RPMI7951 (cell line): ENCODE measurements at regions not wholly inside any gene's neighbourhood (a gene's known extent, or its start where the extent isn't known, plus 50 kb on each side); places are given as distances from the start of the nearest gene placed in this dataset.

Source experiments
- DNase-seq: peaks from one replicate; pipeline ENCODE4 v3.0.0-alpha.2; 2012; ENCODE audit warnings: low read depth

DNA sequence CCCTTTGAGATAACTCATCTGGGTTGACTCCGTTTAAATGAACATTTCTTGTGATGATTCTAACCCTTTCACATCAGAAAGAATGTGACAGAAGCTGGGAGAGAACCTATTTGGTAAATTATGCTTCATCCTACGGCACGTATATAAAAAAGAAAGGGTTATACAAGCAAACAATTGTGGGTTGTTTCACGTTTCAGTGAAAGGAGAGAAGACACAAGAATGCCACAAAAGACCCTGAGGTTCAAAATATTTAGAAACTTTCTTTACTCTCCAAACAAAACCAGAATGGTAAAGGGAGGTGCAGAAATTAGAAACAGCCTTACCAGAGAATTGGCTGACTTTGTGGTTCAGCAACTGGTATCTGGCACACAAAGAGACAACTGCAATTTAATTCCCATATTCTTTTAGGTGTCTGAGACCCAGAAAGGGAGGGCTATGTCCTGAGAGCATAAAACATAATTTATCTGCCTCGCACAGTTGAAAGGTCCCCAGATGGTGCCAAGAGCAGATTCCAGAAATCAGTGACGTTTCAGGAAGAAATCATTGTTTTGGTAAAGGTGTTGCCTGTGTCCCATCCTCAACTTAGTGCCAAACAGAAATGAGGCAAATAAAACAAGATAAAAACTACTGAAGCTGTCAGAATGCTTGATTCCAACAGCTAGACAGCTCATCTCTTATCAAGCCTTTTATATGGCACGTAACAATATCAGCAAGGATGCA, 361.4 kb downstream of the EFNB2 start:
- DNase-seq = no peak

DNA sequence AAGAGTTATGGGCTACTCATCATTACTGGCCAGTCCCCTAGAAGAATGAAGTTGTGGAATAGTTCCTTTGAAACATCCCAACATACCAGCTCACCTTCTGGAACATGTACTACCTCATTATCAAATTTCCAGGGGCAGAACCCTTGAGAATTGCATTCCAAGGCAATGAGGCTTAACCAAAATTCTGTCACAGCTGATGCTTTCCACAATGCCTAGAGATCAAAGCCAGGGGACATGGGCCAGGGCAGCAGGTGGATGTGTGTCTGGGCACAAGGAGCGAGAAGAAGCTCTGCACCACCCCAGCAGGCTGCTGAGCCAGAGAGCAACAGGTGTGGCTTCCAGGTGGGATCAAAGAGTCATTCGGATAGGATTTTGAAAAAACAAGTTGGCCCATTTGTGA, 362.1 kb downstream of the EFNB2 start:
- DNase-seq = peak; percentile 24

DNA sequence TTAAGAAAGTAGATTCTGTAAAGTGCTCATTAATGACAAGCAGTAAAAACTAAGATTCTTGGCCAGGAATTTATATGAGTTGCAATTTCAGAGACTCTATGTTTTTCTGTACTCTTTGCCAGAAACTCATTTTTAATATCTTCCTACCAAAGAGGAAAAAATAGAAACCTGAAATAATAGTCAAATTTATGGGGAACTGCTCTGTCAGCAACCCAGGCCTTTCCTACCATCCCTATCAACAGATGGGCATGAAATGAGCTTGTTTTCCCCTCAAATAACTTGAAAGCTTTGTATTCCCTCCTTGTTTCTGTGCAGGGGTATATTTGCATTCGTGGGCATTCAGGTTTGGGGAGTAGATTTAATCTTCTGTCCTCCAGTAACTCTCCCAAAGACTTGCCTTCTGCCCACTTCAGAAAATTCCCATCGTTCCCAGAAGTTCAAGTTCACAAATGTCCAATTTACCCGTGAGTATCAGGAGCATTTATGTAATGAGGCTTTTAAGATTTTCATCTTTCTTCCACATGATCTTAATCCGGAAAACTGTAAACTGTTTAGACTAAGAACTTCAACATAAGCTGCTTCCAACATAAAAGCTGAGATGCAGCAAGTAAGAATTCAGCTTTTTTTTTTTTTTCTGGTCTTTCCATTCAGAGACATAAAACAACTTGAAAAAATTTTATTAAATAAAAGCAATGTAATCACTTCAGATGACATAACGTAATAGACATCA, 363.1 kb downstream of the EFNB2 start:
- no peak for DNase-seq

DNA sequence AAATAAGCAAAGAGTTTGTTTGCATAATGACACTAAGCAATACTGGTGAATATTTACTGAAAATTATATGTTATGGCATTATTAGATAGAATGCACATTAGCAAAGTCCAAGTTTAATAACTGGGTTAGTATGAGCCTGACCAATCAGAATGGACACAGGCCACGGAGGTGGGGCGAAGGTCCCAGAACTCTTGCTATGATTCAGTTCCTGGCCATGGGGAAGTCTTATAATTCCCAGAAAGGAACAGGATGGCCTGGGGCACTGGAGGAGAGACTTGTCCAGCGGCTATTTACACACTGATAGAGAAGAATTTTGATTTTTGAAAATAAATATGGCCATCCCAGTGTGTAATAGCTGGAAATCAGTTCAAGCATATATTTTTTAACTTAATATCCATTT, 372.0 kb downstream of the EFNB2 start:
- no peak for DNase-seq

DNA sequence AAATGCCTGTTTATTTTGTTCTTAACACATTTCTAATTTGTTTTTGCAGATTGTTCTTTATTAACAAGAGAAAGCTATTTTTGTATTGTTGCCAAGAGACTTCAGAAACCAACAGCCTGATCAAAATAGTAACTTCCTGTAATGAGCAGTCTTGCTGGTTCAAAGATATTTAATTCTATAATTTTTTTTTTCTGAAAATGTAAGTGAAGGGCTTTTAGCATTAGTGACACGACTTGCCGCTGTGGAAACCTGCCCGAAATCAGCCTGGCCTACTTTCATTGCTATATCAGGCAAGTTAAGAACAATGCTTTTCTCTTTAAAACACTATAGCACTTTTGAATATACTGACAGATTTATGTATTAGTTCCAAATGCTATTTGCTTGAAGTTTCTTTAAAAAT, 374.3 kb downstream of the EFNB2 start:
- DNase-seq = no peak

DNA sequence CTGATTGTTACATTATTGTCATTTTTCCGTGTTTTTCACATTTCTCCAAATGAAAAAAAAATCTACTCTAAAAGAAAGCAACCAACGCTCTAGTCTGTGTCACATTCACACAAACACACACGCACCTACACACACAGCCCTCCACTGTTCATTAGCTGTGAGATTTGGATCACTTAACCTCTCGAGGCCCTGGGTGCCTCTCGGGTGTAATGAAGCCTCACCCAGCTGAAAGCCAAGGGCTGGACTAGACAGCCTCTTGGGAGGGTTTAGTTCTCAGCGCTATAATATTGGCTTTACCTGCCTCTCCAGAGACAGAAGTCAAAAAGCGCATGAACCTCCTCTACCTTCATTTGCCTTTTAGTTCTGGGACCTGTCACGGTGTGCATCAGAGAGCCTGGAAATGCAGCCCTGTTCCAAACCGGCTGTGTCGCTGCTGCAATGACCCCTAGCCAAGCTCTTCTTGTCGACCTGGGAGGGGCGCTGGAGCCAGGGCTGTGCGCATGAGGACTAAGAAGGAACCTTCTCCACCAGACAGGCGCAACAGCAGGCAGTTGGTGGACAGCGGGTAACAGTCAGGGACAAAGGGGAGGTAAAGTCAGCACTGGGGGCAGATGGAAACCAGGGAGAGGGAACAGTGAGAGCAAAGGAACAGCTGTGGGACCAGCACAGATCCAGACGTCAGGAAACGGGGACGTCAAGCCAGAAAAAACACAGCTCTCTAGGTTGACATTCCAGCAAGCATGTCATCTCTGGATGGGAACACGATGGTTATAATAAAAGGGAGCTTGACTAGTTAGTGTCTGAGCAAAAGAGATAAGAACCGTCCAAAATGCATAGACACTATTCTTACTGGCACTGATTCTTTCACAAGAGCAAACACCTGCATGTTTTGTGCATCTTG, 375.9 kb downstream of the EFNB2 start:
- no peak for DNase-seq

DNA sequence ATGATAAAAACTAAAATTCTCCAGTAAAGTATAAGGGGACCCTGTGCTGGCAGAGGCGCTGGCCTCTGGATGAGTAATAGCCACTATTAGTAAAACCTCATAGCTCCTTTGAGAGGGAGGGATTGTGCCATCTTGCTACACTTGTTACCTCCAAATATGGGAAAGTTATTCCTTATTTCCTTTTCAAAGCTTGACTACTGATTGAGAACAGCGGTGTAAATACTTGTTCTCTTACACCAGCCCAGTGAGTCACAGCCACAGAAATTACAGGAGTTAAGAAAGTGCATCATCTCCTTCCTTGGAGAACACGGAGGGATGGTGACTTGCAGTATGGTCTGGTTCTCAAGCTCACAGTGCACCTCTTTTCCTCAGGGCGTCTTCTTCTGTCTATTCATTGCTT, 379.0 kb downstream of the EFNB2 start:
- DNase-seq = peak; percentile 98

DNA sequence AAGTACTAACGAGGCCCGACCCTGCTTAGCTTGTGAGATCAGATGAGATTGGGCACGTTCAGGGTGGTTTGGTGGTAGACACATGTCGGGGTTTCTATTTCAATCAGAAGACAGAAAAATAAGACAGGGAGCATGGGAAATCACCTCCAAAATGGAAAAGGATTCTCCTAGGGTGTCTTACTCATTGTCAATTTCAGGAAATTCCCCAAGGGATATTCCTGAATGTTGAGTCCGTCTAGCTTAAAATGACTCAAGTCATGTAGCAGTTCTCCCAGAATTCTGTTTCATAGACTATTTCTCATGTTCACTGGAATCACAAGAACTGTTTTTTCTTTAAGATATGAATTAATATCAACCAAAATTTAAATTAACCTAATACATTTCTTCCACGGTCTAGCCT, 380.1 kb downstream of the EFNB2 start:
- DNase-seq = peak; percentile 85

DNA sequence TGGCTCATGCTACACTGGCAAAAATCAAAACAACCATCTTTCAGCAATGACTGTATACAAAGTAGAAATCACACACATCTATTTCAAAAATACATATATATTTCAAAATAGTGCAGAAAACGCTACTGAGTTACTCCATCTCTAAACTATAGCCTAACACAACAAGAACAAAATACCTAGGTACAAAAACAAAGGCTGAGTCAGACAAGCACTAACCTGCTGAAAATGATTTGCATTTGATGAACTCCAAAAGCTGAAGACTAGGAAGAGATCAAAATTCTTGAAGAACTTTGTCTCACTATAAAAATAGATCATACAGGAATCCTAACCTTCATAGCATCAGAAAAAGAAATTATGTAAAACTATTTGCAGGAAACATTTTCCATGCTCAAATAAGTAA, 381.6 kb downstream of the EFNB2 start:
- DNase-seq = no peak

DNA sequence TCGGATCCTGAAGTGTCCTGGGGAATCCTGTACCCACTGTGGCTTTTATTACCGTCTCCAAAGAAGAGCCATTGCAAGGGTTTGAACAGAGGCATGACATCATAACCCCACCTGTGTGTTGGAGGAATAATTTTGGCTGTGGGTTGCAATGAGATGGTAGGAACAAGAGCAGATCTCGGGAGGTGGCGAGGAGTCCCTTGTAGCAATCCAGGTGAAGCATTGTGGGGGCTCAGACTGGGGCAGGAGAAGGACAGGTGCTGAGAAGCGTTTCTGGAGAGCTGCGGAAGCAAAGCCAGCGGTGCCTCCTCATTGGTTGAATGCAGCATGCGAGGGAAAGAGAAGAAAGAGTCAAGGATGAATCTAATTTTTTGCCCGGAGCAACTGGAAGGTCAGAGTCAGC, 382.4 kb downstream of the EFNB2 start:
- DNase-seq = no peak

DNA sequence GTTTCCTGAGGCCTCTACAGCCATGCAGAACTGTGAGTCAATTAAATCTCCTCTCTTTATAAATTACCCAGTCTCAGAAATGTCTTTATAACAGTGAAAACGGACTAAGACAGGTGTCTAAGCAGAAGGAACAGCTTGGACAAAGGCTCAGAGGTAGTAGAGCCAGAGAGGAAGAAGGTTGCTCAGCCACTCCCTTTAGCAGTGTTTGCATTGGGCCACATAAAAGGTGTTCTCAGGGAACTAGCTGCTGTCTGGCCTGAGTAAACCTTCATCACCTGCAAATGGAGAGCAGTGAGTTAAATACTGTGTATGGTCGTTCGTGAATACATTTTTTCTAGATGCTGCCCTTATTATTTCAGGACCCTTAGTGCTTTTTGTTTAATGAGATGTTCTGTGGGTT, 383.4 kb downstream of the EFNB2 start:
- DNase-seq = no peak

DNA sequence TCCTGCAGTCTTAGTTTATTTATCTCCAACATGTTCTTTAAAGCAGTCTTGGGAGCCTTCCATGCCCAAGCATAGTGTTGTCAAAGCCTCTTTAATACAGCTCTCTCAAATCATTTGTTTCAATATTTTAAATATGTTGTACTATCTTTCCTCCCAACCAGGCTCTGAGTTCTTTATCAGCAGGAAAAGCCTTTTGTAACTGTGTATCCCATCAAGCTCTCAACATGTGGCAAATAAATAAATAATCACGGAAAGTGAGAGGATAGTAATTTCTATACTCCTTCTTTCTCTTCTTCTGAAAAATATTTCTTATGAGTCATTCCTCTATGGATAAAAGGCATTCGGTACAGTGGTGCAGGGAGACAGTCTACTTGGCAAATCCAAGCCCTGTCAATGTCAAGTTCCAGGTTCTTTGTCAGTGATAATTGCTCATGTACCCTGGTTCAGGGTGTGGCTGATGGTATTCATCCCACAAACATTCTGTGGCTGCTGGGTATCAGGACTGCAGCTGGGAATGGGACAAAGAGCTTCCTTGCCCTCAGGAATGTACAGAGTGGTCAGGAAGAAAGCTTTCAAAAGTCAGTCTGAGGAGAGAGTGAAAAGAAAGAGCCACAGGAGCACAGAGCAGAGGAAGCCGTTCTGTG, 384.3 kb downstream of the EFNB2 start:
- DNase-seq = peak; percentile 99

DNA sequence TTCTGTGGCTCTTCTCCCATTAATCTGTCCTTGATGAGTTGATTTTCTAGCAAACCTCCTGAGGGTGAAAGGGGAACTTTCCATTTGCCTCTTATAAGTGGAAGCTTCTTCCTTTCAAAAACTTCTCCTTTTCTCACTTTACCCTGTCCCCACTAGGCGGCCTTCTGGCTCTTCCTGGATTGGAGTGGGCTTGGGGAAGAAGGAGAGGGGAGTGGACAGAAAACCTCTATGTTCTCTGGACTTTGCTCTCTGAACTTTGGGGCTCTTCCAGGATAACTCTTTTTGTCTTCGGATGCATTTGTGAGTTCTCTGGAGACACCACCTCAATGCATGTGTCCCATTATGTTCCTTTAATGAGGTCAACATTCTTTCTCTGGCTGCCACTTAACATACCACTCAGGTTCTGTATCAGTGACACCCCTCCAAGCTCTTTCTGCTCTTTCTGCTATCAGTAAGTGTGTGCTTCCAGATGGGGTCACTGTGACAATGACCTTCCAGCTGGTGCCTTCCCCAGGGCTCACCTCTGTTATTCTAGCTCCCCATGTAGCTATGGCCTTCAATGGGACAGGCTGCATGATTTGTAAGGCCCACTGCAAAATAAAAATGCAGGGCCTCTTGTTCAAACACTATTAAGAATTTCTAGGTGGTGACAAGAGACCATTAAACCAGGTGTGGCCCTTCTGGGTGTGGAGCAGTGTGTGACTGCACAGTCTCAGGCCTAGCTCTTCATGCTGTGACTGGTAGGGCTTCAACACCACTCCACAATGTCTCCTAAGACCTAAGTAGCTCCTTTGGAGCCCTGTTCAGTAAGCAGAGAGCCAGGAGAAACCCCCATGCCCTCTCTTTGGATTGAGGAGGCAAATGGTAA, 389.2 kb downstream of the EFNB2 start:
- DNase-seq = no peak

DNA sequence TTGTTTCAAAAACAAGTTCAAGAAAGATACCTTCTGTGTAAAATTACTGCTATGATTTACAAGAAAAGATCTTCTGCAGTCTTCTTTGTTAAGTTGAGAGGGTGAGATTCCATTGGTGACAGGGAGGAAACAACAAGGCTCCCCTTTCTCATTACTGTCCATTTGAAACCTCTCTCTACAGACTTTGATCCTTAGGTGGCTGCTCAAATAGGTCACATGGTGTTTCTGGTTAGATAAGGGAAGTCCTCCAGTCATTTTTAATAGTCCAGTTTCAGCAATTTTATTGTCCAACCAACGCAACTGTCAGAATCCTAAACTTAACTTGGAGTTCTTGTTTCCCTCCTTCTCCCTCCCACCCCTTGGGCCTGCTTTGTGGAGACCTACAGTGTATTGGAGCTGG, 390.4 kb downstream of the EFNB2 start:
- DNase-seq = no peak

DNA sequence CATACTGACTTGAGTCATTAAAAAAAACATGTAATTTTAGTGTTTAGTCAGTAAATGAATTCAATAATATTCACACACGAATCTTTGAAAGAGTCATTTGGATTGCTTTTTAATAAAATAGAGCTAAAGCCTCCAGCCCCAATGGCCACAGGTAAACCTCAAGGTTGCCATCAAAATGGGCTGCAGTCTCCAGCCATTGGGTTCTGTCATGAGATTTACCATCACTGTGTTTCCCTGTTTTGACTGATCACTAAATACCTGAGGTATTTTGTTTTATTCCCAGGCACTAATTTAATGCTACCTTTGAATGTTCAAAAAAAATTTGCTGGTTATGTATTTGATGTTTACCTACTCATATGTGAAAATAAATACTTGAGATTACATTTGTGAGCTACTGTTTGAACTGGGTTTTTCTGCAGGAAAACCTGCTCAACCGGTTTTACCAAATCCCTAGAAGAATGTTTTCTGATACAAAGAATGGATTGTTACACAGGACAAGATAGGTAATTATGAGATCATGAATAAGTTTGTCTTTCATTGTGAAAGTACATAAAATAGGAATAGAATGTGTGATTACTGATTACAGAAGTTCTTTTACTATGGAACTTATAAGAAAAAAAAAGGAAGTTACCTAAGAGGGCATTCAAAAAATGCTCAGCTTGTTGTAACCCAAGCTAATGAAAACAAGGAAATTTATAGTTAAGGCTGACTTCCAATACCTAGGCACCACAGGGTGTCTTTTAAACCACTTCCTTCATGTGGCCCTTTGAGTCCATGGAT, 391.3 kb downstream of the EFNB2 start:
- no peak for DNase-seq

DNA sequence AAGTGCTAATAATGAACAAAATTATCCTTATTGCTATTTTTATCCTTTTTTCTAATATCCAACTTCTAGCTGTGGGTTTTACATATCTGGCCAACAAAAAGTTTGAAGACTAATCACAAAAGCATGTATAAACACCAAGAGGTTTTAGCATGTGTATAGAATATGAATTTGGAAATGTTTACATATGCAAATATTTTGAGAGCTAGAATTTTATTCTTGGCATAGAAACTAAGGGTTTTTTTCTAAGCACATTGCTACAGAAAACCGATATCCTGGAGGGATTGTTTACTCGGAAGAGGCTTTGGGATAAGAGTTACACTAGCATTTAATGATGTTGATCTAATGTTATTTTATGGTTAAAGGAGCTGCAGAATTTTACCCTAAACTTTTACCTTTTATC, 392.1 kb downstream of the EFNB2 start:
- no peak for DNase-seq

DNA sequence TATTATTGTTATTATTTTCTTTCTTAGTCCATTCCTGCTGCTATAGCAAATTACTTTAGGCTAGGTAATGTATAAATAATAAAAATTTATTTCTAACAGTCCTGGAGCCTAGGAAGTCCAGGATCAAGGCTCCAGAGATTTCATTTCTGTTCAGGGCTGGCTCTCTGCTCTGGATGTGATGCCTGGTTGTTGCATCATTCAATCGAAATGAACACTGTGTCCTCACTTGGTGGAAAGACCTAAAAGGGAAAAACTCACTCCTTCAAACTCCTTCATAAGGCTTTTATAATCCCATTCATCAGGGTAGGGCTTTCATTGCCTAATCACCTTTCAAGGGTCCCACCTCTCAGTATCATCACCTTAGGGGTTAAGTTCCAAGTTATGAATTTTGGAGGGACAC, 395.0 kb downstream of the EFNB2 start:
- no peak for DNase-seq

DNA sequence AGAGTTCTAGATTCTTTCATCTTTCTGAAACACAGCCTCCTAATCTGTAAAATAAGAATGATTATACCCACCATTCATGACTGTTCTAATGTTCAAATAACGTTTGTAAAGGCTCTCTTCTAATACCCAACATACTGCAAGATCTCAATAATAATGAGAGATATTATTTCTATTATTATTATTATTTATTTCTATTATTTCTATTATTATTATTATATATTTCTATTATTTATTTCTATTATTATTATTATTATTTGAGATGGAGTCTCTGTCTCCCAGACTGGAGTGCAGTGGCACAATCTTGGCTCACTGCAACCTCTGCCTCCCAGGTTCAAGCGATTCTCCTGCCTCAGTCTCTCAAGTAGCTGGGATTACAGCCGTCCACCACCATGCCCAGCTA, 395.5 kb downstream of the EFNB2 start:
- no peak for DNase-seq

DNA sequence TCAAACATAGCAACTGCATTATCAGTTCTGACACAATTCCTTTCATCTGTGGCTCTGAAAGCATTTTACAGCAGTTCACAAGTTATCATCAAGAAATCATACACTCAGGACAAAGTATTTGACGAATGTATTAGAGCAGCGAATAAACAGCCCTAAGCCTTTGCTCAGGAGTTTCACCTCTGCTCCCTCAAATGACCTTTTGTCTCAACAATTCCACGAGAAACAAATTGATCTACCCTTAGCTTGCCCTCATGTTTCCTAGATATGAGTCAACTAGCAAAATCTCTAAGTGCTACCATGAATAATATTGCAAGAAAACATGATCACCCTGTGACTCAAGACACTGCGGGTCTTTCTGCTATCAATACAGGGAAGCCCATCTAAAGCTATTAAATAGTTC, 396.1 kb downstream of the EFNB2 start:
- no peak for DNase-seq

DNA sequence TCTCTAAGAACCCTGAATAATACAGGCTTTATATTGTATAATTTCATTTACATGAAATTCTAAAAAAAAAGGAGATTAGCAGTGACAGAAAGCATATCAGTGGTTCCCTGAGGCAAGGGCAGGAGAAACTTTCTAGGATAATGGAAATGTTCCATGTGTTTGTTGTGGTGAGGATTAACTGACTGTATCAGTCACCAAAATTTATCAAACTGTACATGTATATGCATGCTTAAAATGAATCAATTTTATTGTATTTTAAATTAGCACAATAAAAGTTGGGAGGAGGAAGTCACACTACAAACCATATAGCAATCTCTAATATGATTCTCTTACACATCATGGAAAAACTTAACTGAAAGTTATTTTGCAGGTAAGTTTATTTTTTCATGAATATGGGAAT, 396.8 kb downstream of the EFNB2 start:
- DNase-seq = no peak
